ENCODE measurements at regions not wholly inside any gene's neighbourhood (a gene's known extent, or its start where the extent isn't known, plus 50 kb on each side); places are given as distances from the start of the nearest gene placed in this dataset.

- no peak for DNase-seq (ENCODE audit: low spot score)
- intact Hi-C loops (cut with DNase I) = loop anchor here in 1 of 2 donors (10.0 kb wide), 1 partner anchor 486 kb away; no protein-coding TSS in a partner anchor
Measured at GRCh38 chr9:80020530-80020929, 448.8 kb downstream of the TLE4 start.

GRCh38 chr9:80020056-80020455 lies 448.3 kb downstream of the TLE4 start:
- intact Hi-C loops (cut with DNase I) = loop anchor here in 1 of 2 donors (10.0 kb wide), 1 partner anchor 485 kb away; no protein-coding TSS in a partner anchor

GRCh38 chr9:80013891-80014290 lies 442.1 kb downstream of the TLE4 start:
- DNase-seq (ENCODE audit: low spot score) = no peak
- intact Hi-C loops (cut with DNase I) = no loop called here

More at GRCh38 chr9:80020056-80020455, 448.3 kb downstream of the TLE4 start:
- no peak for DNase-seq (ENCODE audit: low spot score)

GRCh38 chr9:80012557-80013330 lies 441.0 kb downstream of the TLE4 start:
- no peak for DNase-seq (ENCODE audit: low spot score)

GRCh38 chr9:80009204-80009603 lies 437.4 kb downstream of the TLE4 start:
- DNase-seq (ENCODE audit: low spot score) = no peak
- intact Hi-C loops (cut with DNase I) = no loop called here

More at GRCh38 chr9:80012557-80013330, 441.0 kb downstream of the TLE4 start:
- intact Hi-C loops (cut with DNase I) = no loop called here

GRCh38 chr9:80004714-80005113 lies 432.9 kb downstream of the TLE4 start:
- intact Hi-C loops (cut with DNase I) = no loop called here
- DNase-seq (ENCODE audit: low spot score) = no peak

GRCh38 chr9:79990536-79990935 lies 418.8 kb downstream of the TLE4 start:
- intact Hi-C loops (cut with DNase I) = no loop called here
- DNase-seq (ENCODE audit: low spot score) = no peak

- no peak for DNase-seq (ENCODE audit: low spot score)
- intact Hi-C loops (cut with DNase I) = no loop called here
Measured at GRCh38 chr9:79989079-79989478, 417.3 kb downstream of the TLE4 start.

GRCh38 chr9:79988126-79988525 lies 416.4 kb downstream of the TLE4 start:
- intact Hi-C loops (cut with DNase I) = no loop called here
- no peak for DNase-seq (ENCODE audit: low spot score)

GRCh38 chr9:79986437-79986836 lies 414.7 kb downstream of the TLE4 start:
- no peak for DNase-seq (ENCODE audit: low spot score)
- intact Hi-C loops (cut with DNase I) = no loop called here

- intact Hi-C loops (cut with DNase I) = no loop called here
- DNase-seq (ENCODE audit: low spot score) = no peak
Measured at GRCh38 chr9:79985772-79986171, 414.0 kb downstream of the TLE4 start.

GRCh38 chr9:79985264-79985663 lies 413.5 kb downstream of the TLE4 start:
- no peak for DNase-seq (ENCODE audit: low spot score)
- intact Hi-C loops (cut with DNase I) = no loop called here

GRCh38 chr9:79984429-79985067 lies 412.8 kb downstream of the TLE4 start:
- intact Hi-C loops (cut with DNase I) = no loop called here
- no peak for DNase-seq (ENCODE audit: low spot score)

GRCh38 chr9:79980432-79980831 lies 408.7 kb downstream of the TLE4 start:
- intact Hi-C loops (cut with DNase I) = no loop called here
- no peak for DNase-seq (ENCODE audit: low spot score)

GRCh38 chr9:79977510-79978197 lies 405.9 kb downstream of the TLE4 start:
- no peak for DNase-seq (ENCODE audit: low spot score)
- intact Hi-C loops (cut with DNase I) = no loop called here

- no peak for DNase-seq (ENCODE audit: low spot score)
Measured at GRCh38 chr9:79977074-79977435, 405.3 kb downstream of the TLE4 start.

GRCh38 chr9:79976257-79977073 lies 404.7 kb downstream of the TLE4 start:
- intact Hi-C loops (cut with DNase I) = no loop called here
- no peak for DNase-seq (ENCODE audit: low spot score)

More at GRCh38 chr9:79977074-79977435, 405.3 kb downstream of the TLE4 start:
- intact Hi-C loops (cut with DNase I) = no loop called here

- DNase-seq (ENCODE audit: low spot score) = no peak
- intact Hi-C loops (cut with DNase I) = no loop called here
Measured at GRCh38 chr9:79975621-79976256, 404.0 kb downstream of the TLE4 start.

GRCh38 chr9:79974806-79975422 lies 403.1 kb downstream of the TLE4 start:
- intact Hi-C loops (cut with DNase I) = no loop called here

More at GRCh38 chr9:79974806-79975422, 403.1 kb downstream of the TLE4 start:
- DNase-seq (ENCODE audit: low spot score) = no peak
